Adrenal gland (tissue), 9 donors: ENCODE measurements at regions not wholly inside any gene's neighbourhood (a gene's known extent, or its start where the extent isn't known, plus 50 kb on each side); places are given as distances from the start of the nearest gene placed in this dataset.
"Not testable (repeated sequence)": the region's sequence is repeated elsewhere in the genome, so short reads cannot be mapped to it uniquely, and the experiment has no call there.

ENCODE experiments used
- DNase-seq, 7 donors: peaks; one replicate each; pipeline ENCODE4 v3.0.0-alpha.2; 2019 to 2020
- H3K27ac ChIP-seq, 5 donors: fragments of 200-600 bp; sonication (generic) in 4 of 5; 1 replicate in 3 of 5; 2 replicates in 2 of 5; pipeline versions ENCODE4 v1.5.1 to v1.8.0; 2016 to 2020; ENCODE audit warnings: mild to moderate bottlenecking in 1 of 5
- H3K27me3 ChIP-seq: fragments of 200-600 bp; 2 replicates; pipeline ENCODE4 v1.8.0; 2021
- H3K36me3 ChIP-seq, 2 donors: fragments of 200-600 bp; replicated peaks in 1 of 2; 1 replicate in 1 of 2; 2 replicates in 1 of 2; pipeline versions ENCODE4 v1.5.1 to v1.8.0; 2018 to 2022
- H3K4me1 ChIP-seq, 2 donors: fragments of 200-600 bp; replicated peaks in 1 of 2; 1 replicate in 1 of 2; 2 replicates in 1 of 2; pipeline versions ENCODE4 v1.5.1 to v1.8.0; 2018 to 2021
- H3K4me3 ChIP-seq, 4 donors: fragments of 200-600 bp; sonication (generic) in 3 of 4; one replicate each; pipeline ENCODE4 v1.5.1; 2016 to 2018
- H3K9me3 ChIP-seq, 3 donors: fragments of 200-600 bp; sonication (generic) in 1 of 3; replicated peaks in 1 of 3; 1 replicate in 2 of 3; 2 replicates in 1 of 3; pipeline versions ENCODE4 v1.5.1 to v1.8.0; 2016 to 2021
- POLR2A ChIP-seq, 2 donors: fragments of 450-650 bp; IDR thresholded peaks; one replicate each; pipeline ENCODE4 v1.6.1; 2017; ENCODE audit warnings: antibody characterized with exemption in 2 of 2, mild to moderate bottlenecking in 2 of 2, moderate library complexity in 1 of 2
- WGBS, 4 donors: extraction: QIAGEN DNeasy Blood & Tissue Kit in 2 of 4; methylation state at CpG; one replicate each; pipeline versions ENCODE4 v1.1.5 to v1.1.7; 2013 to 2017; 5-methylcytosine and 5-hydroxymethylcytosine counted together
- intact Hi-C, 2 donors: fragments of 100-400 bp; cut with DNase I; formaldehyde crosslinking; loops; one replicate each; pipeline versions ENCODE4 v1.14.1 to v1.15.0; 2022 to 2023
- TF ChIP-seq, protein P1 (sequence below), 6 experiments: fragments of 450-650 bp in 4 of 6; fragments of 200-600 bp in 2 of 6; sonication (generic) in 1 of 6; IDR thresholded peaks; 1 replicate in 5 of 6; 2 replicates in 1 of 6; pipeline versions ENCODE4 v1.5.1 to v1.8.0; 2016 to 2021; ENCODE audit warnings: antibody characterized with exemption in 6 of 6, mild to moderate bottlenecking in 2 of 6, moderate library complexity in 1 of 6
- donor health status: healthy with polysubstance abuse.
- donor health status: Bipolar disorder and iron deficiency.
- donor health status: DM: yes; HTN: yes; CAD: no.
- donor health status: DM: no; HTN: no; CAD: no.
- donor health status: DM: no; HTN: no; CAD: no.

DNA sequence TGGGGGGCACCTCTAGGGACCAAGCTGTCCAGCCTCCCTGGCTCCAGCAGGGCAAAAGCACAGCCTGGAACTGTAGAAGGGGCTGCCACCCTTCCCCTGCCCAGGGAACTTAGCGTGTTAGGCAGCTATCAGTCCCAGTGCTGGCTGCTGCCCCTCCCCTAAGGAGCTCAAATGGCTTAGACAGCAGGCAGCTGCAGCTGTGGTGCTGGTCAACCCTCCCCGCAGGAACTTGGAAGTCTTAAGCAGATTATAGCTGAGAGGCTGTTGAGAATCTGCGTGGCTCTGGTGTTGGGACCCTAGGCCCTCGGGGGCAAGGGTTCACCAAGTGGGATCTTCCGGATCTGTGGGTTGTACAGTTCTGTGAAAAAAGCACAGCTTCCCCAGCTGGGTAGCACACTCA is 536.5 kb upstream of the CDH10 start:
- WGBS, 4 donors = 77 to 84% (median 81%) methylated on average over 5 of the region's 5 CpGs
- no peaks in the 10 kb centered on the region for H3K36me3 ChIP-seq
- DNase-seq = no peak
- no peaks in the 10 kb centered on the region for H3K27me3 ChIP-seq
- no peak overlapping the region for H3K27ac ChIP-seq
- H3K4me3 ChIP-seq = no peak overlapping the region
- no peak for TF ChIP-seq POLR2A (IDR thresholded peaks at IDR 0.05)
- TF ChIP-seq, protein P1, sequence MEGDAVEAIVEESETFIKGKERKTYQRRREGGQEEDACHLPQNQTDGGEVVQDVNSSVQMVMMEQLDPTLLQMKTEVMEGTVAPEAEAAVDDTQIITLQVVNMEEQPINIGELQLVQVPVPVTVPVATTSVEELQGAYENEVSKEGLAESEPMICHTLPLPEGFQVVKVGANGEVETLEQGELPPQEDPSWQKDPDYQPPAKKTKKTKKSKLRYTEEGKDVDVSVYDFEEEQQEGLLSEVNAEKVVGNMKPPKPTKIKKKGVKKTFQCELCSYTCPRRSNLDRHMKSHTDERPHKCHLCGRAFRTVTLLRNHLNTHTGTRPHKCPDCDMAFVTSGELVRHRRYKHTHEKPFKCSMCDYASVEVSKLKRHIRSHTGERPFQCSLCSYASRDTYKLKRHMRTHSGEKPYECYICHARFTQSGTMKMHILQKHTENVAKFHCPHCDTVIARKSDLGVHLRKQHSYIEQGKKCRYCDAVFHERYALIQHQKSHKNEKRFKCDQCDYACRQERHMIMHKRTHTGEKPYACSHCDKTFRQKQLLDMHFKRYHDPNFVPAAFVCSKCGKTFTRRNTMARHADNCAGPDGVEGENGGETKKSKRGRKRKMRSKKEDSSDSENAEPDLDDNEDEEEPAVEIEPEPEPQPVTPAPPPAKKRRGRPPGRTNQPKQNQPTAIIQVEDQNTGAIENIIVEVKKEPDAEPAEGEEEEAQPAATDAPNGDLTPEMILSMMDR (IDR thresholded peaks at IDR 0.05) = no peak
- no peaks in the 10 kb centered on the region for H3K4me1 ChIP-seq
- intact Hi-C loops = no loop called here
- H3K9me3 ChIP-seq = no peaks in the 10 kb centered on the region

DNA sequence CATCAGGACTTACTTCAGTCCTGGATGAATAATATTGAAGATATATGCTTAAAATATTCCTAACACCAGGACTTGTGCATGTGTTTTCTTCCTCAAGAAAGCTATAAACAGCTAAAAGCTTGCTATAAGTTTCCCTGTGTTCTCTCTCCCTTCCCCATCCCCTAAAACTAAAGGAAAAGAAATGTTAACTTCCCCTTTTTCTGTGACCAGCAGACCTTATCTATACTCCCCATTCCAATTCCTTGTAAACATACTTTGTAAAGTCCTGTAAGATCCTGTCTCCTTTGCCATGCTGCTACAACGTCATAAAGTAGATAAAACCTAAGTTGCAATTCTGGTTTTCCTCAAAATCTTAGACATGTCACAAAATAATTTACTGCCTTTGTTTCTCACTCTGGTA is 517.8 kb upstream of the CDH10 start:
- intact Hi-C loops, H3K27me3 ChIP-seq, H3K4me3 ChIP-seq, H3K4me1 ChIP-seq, H3K36me3 ChIP-seq, H3K27ac ChIP-seq, DNase-seq, H3K9me3 ChIP-seq: not testable (repeated sequence)
- 0 to 4% (median 0%) methylated on average over 1 of the region's 1 CpG for WGBS, 4 donors

DNA sequence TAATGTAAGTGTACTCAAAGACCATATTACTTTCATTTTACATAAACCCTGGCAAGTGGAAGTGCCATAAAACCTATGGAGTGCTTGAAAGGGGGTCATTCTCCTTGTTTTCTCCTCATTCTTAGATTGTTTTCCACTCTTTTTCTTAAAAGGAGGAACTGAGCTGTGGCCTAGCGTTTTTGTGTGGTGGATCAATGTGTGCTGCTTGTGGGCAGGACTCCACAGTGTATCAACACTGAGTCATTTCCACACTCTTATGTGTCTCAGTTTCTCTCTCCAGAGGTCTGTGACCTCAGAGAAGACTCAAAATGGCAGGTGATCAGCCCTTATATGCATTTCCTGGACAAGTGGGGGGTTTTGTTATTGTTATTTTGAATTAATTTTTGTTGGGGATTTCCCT is 516.1 kb upstream of the CDH10 start:
- H3K4me1 ChIP-seq = no peaks in the 10 kb centered on the region
- WGBS, 4 donors = 54 to 70% (median 64%) methylated on average over 1 of the region's 1 CpG
- no peak overlapping the region for H3K4me3 ChIP-seq
- no peaks in the 10 kb centered on the region for H3K36me3 ChIP-seq
- no peaks in the 10 kb centered on the region for H3K27me3 ChIP-seq
- DNase-seq = no peak
- H3K9me3 ChIP-seq = no peaks in the 10 kb centered on the region
- TF ChIP-seq POLR2A (IDR thresholded peaks at IDR 0.05) = no peak
- TF ChIP-seq, protein P1 (IDR thresholded peaks at IDR 0.05) = no peak
- intact Hi-C loops = no loop called here
- H3K27ac ChIP-seq = no peak overlapping the region

DNA sequence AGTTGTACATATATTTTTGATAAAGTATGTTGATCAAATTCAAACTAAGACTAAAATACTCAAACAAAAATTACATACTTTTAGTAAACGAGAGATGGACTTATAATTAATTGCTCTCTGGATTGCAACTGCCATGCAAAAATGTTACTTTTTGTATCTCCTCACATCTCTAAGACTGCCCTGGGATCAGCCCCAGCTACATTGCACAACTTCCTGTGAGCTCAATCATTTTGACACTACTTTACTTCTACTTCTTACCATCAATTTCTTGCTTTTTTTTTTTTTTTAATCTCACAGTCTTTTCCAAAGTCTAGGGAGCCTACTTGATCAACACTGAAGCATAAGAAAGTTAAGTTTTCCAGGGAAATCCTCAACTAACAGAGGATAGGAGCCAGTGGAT is 506.0 kb upstream of the CDH10 start:
- Histone ChIP-seq H3K27ac (no peak overlapping the region), H3K27me3 (no peaks in the 10 kb centered on the region), H3K4me3 (no peak overlapping the region), H3K36me3 (no peaks in the 10 kb centered on the region), H3K9me3 (no peaks in the 10 kb centered on the region), H3K4me1 (no peaks in the 10 kb centered on the region)
- DNase-seq = no peak
- intact Hi-C loops = no loop called here
- TF ChIP-seq, protein P1 (IDR thresholded peaks at IDR 0.05) = no peak
- no peak for TF ChIP-seq POLR2A (IDR thresholded peaks at IDR 0.05)
- 45 to 65% (median 52%) methylated on average over 1 of the region's 1 CpG for WGBS, 4 donors

DNA sequence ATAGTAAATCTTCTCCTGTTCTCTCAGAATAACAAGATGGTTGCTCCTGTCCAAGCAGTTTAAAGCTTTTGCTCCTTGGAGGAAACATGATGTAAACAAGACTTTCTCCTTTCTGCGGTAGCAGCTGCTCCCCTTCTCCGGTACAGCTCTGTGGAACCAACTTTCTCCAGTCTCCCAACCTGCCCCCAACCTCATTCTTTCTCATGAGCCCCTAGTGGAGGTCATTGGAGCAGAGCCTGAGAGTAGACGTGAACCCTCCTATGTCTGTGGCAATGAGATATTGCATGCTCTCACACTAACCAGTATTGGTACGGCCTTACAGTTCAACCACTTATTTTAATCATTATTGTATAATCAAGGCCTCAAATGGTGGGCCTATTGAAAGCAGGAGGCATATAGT is 483.8 kb upstream of the CDH10 start:
- Histone ChIP-seq H3K27ac (no peak overlapping the region), H3K27me3 (no peaks in the 10 kb centered on the region), H3K4me1 (no peaks in the 10 kb centered on the region), H3K36me3 (no peaks in the 10 kb centered on the region), H3K9me3 (no peaks in the 10 kb centered on the region), H3K4me3 (no peak overlapping the region)
- intact Hi-C loops = no loop called here
- TF ChIP-seq, protein P1 (IDR thresholded peaks at IDR 0.05) = no peak
- TF ChIP-seq POLR2A (IDR thresholded peaks at IDR 0.05) = no peak
- DNase-seq = no peak
- 79 to 81% (median 81%) methylated on average over 4 of the region's 4 CpGs for WGBS, 4 donors
